Mucosa of rectum (tissue), 2 donors: ENCODE measurements at regions not wholly inside any gene's neighbourhood (a gene's known extent, or its start where the extent isn't known, plus 50 kb on each side); places are given as distances from the start of the nearest gene placed in this dataset.
"Not testable (repeated sequence)": the region's sequence is repeated elsewhere in the genome, so short reads cannot be mapped to it uniquely, and the experiment has no call there.

ENCODE experiments used
- H3K27ac ChIP-seq, 2 donors: one replicate each; pipeline ENCODE4 v1.7.0; 2013; ENCODE audit warnings: inconsistent platforms in 2 of 2, low read depth in 2 of 2, low read length in 2 of 2
- H3K27me3 ChIP-seq, 2 donors: one replicate each; pipeline ENCODE4 v1.7.0; 2013; ENCODE audit warnings: low read length in 2 of 2; ENCODE audit not compliant: control insufficient read depth in 2 of 2, insufficient read depth in 2 of 2
- H3K36me3 ChIP-seq, 2 donors: one replicate each; pipeline ENCODE4 v1.7.0; 2013; ENCODE audit warnings: low read length in 2 of 2; ENCODE audit not compliant: control insufficient read depth in 2 of 2, insufficient read depth in 2 of 2
- H3K4me1 ChIP-seq, 2 donors: one replicate each; pipeline ENCODE4 v1.7.0; 2013; ENCODE audit warnings: low read length in 2 of 2, mild to moderate bottlenecking in 1 of 2; ENCODE audit not compliant: control insufficient read depth in 2 of 2, insufficient read depth in 2 of 2
- H3K4me3 ChIP-seq, 2 donors: one replicate each; pipeline ENCODE4 v1.7.0; 2013; ENCODE audit warnings: low read length in 2 of 2
- H3K9ac ChIP-seq, 2 donors: one replicate each; pipeline ENCODE4 v1.7.0; 2013; ENCODE audit warnings: low read length in 2 of 2, low read depth in 1 of 2, mild to moderate bottlenecking in 1 of 2
- H3K9me3 ChIP-seq, 2 donors: one replicate each; pipeline ENCODE4 v1.7.0; 2013; ENCODE audit warnings: low read length in 2 of 2; ENCODE audit not compliant: control insufficient read depth in 2 of 2
- donor health status: healthy.
- donor health status: Normal muscosa, but diverticular disease.

DNA sequence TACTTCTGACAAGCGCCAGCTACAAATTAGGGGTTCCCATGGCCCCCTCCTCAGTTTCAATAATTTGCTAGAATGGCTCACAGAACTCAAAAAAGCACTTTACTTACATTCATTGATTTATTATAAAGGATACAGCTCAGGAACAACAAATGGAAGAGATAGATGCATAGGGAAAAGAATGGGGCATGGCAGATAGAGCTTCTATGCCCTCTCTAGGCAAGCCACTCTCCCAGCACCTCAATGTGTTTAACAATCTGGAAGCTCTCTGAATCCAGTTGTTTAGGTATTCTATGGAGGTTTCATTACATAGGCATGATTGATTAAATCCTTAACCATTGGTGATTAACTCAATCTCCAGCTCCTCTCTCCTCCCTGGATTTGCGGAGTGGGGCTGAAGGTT lies 184.5 kb upstream of the DAAM1 start:
- H3K27me3 ChIP-seq, result no peaks in the 10 kb centered on the region
- no peak overlapping the region for H3K27ac ChIP-seq
- H3K4me3 ChIP-seq, result no peak overlapping the region
- H3K9ac ChIP-seq, result no peak overlapping the region
- no peaks in the 10 kb centered on the region for H3K4me1 ChIP-seq
- H3K9me3 ChIP-seq, result no peaks in the 10 kb centered on the region
- no peaks in the 10 kb centered on the region for H3K36me3 ChIP-seq

DNA sequence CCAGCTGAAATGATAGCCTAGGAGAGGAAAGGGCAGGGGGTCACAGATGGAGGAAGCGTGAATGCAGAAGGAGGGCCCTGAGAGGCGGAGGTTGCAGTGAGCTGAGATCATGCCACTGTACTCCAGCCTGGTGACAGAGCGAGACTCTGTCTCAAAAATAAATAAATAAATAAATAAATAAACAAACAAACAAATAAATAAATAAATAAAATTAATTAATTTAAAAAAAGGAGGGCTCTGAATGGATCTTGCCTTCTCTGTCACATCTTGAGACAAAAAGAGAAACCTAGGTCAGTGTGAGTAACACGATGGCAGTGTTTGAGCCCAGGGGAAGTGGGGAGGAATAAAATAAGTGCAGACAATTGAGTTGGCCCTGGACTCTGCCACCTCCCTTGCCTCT lies 182.3 kb upstream of the DAAM1 start:
- H3K36me3 ChIP-seq, H3K9ac ChIP-seq, H3K4me1 ChIP-seq, H3K27ac ChIP-seq, H3K9me3 ChIP-seq, H3K27me3 ChIP-seq, H3K4me3 ChIP-seq: not testable (repeated sequence)

DNA sequence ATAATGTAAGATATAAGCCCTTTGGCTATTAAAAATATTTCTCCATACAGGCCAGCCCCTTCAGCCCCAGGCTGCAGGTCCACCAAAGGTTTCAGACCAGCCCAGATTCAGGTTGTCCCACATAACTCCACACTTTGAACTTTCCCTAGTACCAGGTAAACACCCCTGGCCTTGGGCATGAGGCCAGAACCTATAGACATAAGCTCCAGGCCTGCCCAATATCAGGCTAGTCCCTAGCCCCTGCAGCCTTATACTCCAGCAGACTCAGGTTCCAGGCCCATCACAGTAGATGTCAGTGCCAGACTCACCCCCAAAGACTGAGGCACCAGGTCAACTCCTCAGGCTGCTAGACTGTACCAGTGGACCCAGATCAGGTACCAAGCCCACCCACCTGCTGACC lies 178.5 kb upstream of the DAAM1 start:
- Histone ChIP-seq H3K9me3 (no peaks in the 10 kb centered on the region), H3K36me3 (no peaks in the 10 kb centered on the region), H3K9ac (no peak overlapping the region), H3K4me3 (no peak overlapping the region), H3K27ac (no peak overlapping the region), H3K27me3 (no peaks in the 10 kb centered on the region), H3K4me1 (no peaks in the 10 kb centered on the region)

DNA sequence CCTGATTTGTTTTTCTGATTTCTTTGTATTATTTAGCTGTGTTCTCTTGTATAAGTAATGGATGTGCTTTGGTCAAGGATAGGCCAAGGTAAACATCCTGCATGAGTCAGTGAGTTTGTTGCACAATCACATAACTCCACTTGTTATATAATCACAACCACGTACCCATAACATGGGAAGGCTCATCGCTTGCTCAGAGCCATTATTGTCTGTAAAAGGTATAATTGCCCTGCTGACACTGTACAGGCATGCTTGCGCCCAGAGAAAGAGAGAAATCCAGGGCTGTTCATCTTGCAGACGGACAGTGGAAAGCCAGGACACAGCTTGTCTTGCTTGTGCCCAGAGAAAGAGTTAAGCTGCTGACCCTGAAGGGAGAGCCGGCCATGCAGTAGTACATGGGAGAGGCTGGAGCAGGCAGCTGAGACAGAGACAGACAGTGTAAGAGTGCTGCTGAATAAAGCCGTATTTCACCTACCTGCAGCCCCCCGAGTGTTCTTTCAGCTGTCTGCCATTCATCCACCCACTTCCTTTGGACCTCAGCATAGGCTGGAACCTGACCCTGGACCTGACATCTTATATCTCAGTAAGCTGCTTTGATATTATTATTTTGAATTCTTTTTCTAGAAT lies 174.7 kb upstream of the DAAM1 start:
- Histone ChIP-seq H3K4me3 (no peak overlapping the region), H3K36me3 (no peaks in the 10 kb centered on the region), H3K9ac (no peak overlapping the region), H3K9me3 (no peaks in the 10 kb centered on the region), H3K27me3 (no peaks in the 10 kb centered on the region), H3K4me1 (no peaks in the 10 kb centered on the region), H3K27ac (no peak overlapping the region)

DNA sequence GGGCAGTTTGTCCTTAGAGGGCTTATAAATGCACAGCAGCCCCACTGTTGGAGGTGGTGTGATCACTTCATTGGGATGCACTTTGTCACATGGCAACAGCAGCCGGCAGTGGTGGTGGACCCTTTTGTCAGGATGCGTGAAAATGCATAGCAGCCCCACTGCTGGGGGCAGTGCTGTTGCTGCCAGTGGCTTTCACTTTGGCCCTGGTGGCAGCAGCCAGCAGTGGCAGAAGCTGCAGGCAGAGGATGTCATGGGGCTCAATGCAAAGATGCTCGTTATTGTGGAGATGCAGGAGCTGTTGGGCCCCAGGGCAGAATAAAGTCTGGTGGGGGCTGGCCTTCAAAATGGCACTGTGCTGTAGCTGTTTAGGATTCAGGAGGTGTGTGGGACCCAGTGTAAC lies 173.0 kb upstream of the DAAM1 start:
- Histone ChIP-seq H3K4me3 (no peak overlapping the region), H3K27ac (no peak overlapping the region), H3K36me3 (no peaks in the 10 kb centered on the region), H3K9ac (no peak overlapping the region), H3K4me1 (no peaks in the 10 kb centered on the region), H3K27me3 (no peaks in the 10 kb centered on the region), H3K9me3 (no peaks in the 10 kb centered on the region)

DNA sequence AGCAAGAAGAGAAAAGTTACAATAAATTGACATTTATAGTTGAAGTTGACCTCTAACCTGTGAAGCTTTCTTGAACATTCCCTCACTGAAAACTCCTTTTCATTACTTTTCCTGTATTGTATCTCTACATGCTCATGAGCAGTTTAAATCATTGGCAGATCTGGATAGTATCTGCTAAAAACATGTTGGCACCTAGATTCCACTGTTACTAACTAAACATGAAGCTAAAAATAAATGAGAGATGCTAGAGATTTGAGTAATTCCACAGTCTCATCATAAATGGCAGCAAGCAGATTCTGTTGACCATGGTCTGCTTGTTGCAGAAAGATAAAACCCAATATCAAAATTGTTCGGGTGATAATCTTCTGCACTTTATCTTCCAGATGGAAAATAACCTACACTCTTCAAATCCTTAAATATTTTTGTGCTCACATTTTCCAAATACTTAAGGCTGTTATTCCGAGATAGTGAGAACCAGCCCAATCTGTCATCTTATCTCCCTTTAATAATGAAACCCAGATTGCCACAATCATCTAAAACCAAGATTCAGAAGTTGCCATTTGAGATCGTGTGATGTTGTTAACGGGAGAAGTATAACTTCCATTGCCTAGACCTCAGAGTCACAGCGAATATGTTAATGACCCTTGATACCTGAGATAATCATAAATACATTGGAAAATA lies 171.0 kb upstream of the DAAM1 start:
- H3K4me3 ChIP-seq, result no peak overlapping the region
- no peaks in the 10 kb centered on the region for H3K9me3 ChIP-seq
- H3K4me1 ChIP-seq, result no peaks in the 10 kb centered on the region
- no peak overlapping the region for H3K27ac ChIP-seq
- no peaks in the 10 kb centered on the region for H3K27me3 ChIP-seq
- no peak overlapping the region for H3K9ac ChIP-seq
- no peaks in the 10 kb centered on the region for H3K36me3 ChIP-seq

DNA sequence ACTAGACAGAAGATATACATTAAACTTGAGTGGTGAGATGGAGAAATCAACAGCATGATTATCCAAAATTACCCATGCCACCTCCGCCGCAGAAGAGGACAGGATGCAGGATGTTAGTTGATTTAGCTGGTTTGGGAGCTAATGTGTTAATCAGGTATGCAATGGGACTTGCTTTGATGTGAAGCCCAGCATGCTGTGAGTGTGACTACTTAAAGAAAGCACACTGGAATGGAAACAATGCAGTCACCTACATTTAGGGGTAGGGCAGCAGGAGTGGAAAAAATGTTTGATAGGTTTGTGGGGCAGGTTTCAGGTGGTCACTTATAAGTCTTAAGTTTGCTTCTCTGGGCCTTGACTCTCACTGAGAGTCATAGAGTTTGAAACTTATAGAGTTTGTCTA lies 170.0 kb upstream of the DAAM1 start:
- Histone ChIP-seq H3K27ac (no peak overlapping the region), H3K9me3 (no peaks in the 10 kb centered on the region), H3K4me3 (no peak overlapping the region), H3K27me3 (no peaks in the 10 kb centered on the region), H3K9ac (no peak overlapping the region), H3K36me3 (no peaks in the 10 kb centered on the region), H3K4me1 (no peaks in the 10 kb centered on the region)

DNA sequence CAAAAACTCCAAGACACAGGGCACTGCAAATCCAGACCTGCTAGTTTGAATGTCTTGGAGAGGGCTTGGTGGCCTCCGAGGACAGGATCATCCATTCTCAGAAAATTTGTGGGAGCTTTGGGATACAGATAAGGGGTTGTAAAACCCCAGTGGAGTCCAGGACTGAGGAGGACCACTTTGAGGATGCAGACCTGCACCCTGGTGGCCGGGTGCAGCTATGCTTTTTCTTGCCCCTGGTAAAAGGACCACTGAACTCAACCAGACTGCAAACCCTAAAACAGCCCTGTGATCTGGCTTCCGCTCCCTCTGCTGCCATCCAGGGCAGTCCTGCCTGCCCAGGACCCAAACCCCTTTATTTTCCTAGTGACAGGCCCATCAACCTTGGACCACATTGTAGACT lies 169.5 kb upstream of the DAAM1 start:
- no peaks in the 10 kb centered on the region for H3K36me3 ChIP-seq

DNA sequence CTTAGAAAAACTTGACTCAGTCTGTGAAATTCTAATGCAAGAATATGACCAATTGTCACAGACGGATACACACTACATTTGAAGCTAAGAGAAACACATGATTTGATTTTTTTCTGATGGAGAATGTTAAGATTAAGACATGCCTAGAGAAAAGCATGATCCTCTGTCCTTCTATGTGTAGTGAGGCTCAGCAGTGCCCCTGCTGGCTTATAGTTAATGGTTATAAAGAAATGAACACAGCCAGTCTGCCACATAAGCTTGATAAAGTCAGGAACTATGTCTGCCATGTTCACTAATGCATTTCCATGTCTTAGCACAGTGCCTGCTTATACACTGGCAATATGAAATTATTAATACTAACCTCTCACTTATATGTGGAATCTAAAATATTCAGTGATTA lies 168.1 kb upstream of the DAAM1 start:
- H3K4me1 ChIP-seq, result no peaks in the 10 kb centered on the region
- H3K4me3 ChIP-seq, result no peak overlapping the region
- H3K27ac ChIP-seq, result no peak overlapping the region
- no peaks in the 10 kb centered on the region for H3K27me3 ChIP-seq
- no peaks in the 10 kb centered on the region for H3K36me3 ChIP-seq
- no peaks in the 10 kb centered on the region for H3K9me3 ChIP-seq
- no peak overlapping the region for H3K9ac ChIP-seq

More for the DNA sequence above, 169.5 kb upstream of the DAAM1 start:
- H3K4me1 ChIP-seq, result no peaks in the 10 kb centered on the region
- no peaks in the 10 kb centered on the region for H3K9me3 ChIP-seq
- H3K27ac ChIP-seq, result no peak overlapping the region
- no peak overlapping the region for H3K9ac ChIP-seq
- no peak overlapping the region for H3K4me3 ChIP-seq
- H3K27me3 ChIP-seq, result no peaks in the 10 kb centered on the region

DNA sequence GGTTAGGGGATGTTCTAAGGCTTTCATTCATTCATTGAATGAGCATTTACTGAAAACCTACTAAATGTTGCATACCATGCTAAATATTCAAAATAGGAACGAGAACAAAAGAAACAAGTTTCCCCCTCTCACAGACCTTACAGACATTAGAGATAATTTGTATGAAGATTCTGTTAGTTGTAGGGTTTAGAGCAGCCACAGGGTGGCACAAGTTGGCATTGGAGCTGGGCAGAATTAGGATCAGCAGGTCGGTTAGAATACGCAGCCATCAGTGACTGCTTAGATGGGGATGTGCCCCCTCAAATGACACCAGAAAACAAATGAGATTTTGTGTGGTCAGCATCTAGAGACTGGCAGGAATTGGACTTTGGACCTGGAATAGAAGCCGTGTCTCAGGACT lies 166.3 kb upstream of the DAAM1 start:
- no peak overlapping the region for H3K4me3 ChIP-seq
- H3K36me3 ChIP-seq, result no peaks in the 10 kb centered on the region
- no peaks in the 10 kb centered on the region for H3K4me1 ChIP-seq
- no peaks in the 10 kb centered on the region for H3K27me3 ChIP-seq
- H3K27ac ChIP-seq, result no peak overlapping the region
- no peaks in the 10 kb centered on the region for H3K9me3 ChIP-seq
- H3K9ac ChIP-seq, result no peak overlapping the region
